Pulmonary artery endothelial cell (primary cell): ENCODE measurements at regions not wholly inside any gene's neighbourhood (a gene's known extent, or its start where the extent isn't known, plus 50 kb on each side); places are given as distances from the start of the nearest gene placed in this dataset.

ENCODE experiments used
- DNase-seq: peaks from one replicate; pipeline ENCODE4 v3.0.0-alpha.2; 2011; ENCODE audit warnings: low read depth, low spot score

GRCh38 chr14:105841022-105842009 is 314.9 kb downstream of the TMEM121 start:
- DNase-seq = no peak

GRCh38 chr14:105842105-105842504 is 315.7 kb downstream of the TMEM121 start:
- DNase-seq = no peak

- no peak for DNase-seq
These were observed 317.2 kb downstream of the TMEM121 start for GRCh38 chr14:105843444-105844046.

- DNase-seq = no peak
These were observed 317.8 kb downstream of the TMEM121 start for GRCh38 chr14:105844047-105844630.

- DNase-seq = no peak
These were observed 318.7 kb downstream of the TMEM121 start for GRCh38 chr14:105844810-105845724.

GRCh38 chr14:105845725-105846309 is 319.4 kb downstream of the TMEM121 start:
- no peak for DNase-seq

GRCh38 chr14:105846312-105846711 is 319.9 kb downstream of the TMEM121 start:
- DNase-seq = no peak

GRCh38 chr14:105847400-105847799 is 321.0 kb downstream of the TMEM121 start:
- no peak for DNase-seq

GRCh38 chr14:105848570-105848969 is 322.2 kb downstream of the TMEM121 start:
- no peak for DNase-seq

- DNase-seq = no peak
These were observed 323.7 kb downstream of the TMEM121 start for GRCh38 chr14:105849933-105850626.

- no peak for DNase-seq
These were observed 324.6 kb downstream of the TMEM121 start for GRCh38 chr14:105850853-105851581.

GRCh38 chr14:105851716-105852377 is 325.5 kb downstream of the TMEM121 start:
- DNase-seq = no peak

- DNase-seq = no peak
These were observed 326.1 kb downstream of the TMEM121 start for GRCh38 chr14:105852378-105853088.

GRCh38 chr14:105853089-105853906 is 326.9 kb downstream of the TMEM121 start:
- no peak for DNase-seq

- DNase-seq = no peak
These were observed 327.7 kb downstream of the TMEM121 start for GRCh38 chr14:105853907-105854599.

- DNase-seq = no peak
These were observed 328.3 kb downstream of the TMEM121 start for GRCh38 chr14:105854600-105855245.
